Testis (tissue), 2 donors: ENCODE measurements at regions not wholly inside any gene's neighbourhood (a gene's known extent, or its start where the extent isn't known, plus 50 kb on each side); places are given as distances from the start of the nearest gene placed in this dataset.

Experiments
- POLR2A ChIP-seq: fragments of 450-650 bp; IDR thresholded peaks from one replicate; pipeline ENCODE4 v1.6.1; 2017; ENCODE audit warnings: antibody characterized with exemption, mild to moderate bottlenecking, moderate library complexity
- TF ChIP-seq, protein P1 (sequence below), 3 experiments: fragments of 450-650 bp in 2 of 3; fragments of 200-600 bp in 1 of 3; sonication (generic) in 1 of 3; IDR thresholded peaks; one replicate each; pipeline ENCODE4 v1.5.1; 2016 to 2019; ENCODE audit warnings: antibody characterized with exemption in 3 of 3, mild to moderate bottlenecking in 2 of 3, moderate library complexity in 1 of 3

- TF ChIP-seq, protein P1, sequence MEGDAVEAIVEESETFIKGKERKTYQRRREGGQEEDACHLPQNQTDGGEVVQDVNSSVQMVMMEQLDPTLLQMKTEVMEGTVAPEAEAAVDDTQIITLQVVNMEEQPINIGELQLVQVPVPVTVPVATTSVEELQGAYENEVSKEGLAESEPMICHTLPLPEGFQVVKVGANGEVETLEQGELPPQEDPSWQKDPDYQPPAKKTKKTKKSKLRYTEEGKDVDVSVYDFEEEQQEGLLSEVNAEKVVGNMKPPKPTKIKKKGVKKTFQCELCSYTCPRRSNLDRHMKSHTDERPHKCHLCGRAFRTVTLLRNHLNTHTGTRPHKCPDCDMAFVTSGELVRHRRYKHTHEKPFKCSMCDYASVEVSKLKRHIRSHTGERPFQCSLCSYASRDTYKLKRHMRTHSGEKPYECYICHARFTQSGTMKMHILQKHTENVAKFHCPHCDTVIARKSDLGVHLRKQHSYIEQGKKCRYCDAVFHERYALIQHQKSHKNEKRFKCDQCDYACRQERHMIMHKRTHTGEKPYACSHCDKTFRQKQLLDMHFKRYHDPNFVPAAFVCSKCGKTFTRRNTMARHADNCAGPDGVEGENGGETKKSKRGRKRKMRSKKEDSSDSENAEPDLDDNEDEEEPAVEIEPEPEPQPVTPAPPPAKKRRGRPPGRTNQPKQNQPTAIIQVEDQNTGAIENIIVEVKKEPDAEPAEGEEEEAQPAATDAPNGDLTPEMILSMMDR (IDR thresholded peaks at IDR 0.05) = no peak
- TF ChIP-seq POLR2A = no peak
Observed at GRCh38 chr11:96899971-96900370, 510.2 kb downstream of the JRKL start.
